C4-2B (cell line): ENCODE measurements at regions not wholly inside any gene's neighbourhood (a gene's known extent, or its start where the extent isn't known, plus 50 kb on each side); places are given as distances from the start of the nearest gene placed in this dataset.

Experiments used
- H3K27ac ChIP-seq: fragments of 450-650 bp; 2 replicates; pipeline ENCODE4 v1.5.1; 2017
- CTCF ChIP-seq: fragments of 450-650 bp; conservative IDR thresholded peaks from 2 replicates; pipeline ENCODE4 v1.5.1; 2017; ENCODE audit warnings: mild to moderate bottlenecking
- ZFX ChIP-seq: fragments of 450-650 bp; IDR thresholded peaks from 2 replicates; pipeline ENCODE4 v1.6.1; 2017

- no peak for TF ChIP-seq CTCF
- TF ChIP-seq ZFX: no peak
- H3K27ac ChIP-seq: no peak overlapping the region
These were observed 893.8 kb upstream of the POU3F3 start for GRCh38 chr2:103960129-103960513.

GRCh38 chr2:103960951-103961350 lies 893.0 kb upstream of the POU3F3 start:
- no peak overlapping the region for H3K27ac ChIP-seq
- no peak for TF ChIP-seq ZFX
- TF ChIP-seq CTCF: no peak

GRCh38 chr2:103961862-103962261 lies 892.1 kb upstream of the POU3F3 start:
- TF ChIP-seq CTCF (no peak), ZFX (no peak)
- no peak overlapping the region for H3K27ac ChIP-seq

GRCh38 chr2:103962670-103963069 lies 891.2 kb upstream of the POU3F3 start:
- H3K27ac ChIP-seq: no peak overlapping the region
- TF ChIP-seq CTCF: no peak

GRCh38 chr2:103963146-103963725 lies 890.7 kb upstream of the POU3F3 start:
- TF ChIP-seq CTCF (no peak), ZFX (no peak)

GRCh38 chr2:103977241-103977640 lies 876.7 kb upstream of the POU3F3 start:
- no peak overlapping the region for H3K27ac ChIP-seq
- TF ChIP-seq ZFX (no peak), CTCF (no peak)

More at GRCh38 chr2:103963146-103963725, 890.7 kb upstream of the POU3F3 start:
- no peak overlapping the region for H3K27ac ChIP-seq

- H3K27ac ChIP-seq: no peak overlapping the region
- TF ChIP-seq CTCF (no peak), ZFX (no peak)
These were observed 876.2 kb upstream of the POU3F3 start for GRCh38 chr2:103977668-103978067.
